ENCODE measurements at regions not wholly inside any gene's neighbourhood (a gene's known extent, or its start where the extent isn't known, plus 50 kb on each side); places are given as distances from the start of the nearest gene placed in this dataset.

DNA sequence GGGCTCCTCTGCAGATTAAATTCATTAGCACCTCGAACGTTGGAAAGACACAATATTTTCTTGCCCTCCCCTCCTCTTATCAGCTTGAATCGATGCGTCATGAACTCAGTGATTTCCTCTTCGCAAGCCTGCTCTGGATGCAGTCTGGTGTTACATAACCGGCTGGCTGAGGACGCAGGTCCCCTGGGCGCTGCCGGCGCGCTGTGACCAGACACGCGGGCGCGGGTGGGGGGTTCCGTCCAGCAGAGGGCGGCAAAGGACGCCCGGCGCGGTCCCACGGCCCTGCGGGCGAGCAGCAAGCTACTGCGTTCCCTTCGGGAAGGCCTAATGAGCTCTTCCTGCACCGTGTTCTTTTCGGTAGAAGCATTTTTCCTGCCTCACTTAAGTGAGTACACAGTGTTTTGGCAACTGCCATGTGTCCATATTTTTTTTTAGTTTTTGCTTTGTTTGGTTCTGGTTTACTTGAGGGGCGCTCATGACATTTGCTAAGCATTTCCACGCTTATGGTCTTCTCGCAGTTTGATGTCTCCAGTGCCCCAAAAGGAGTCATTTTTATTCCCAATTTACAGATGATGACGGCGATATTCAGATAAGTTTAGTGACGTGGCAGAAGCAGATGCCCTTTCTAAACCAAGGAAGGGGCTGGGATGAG lies 112.2 kb upstream of the MBNL2 start:
- peak overlapping the region in 2 of 4 donors; percentile 8 to 14 for H3K4me3 ChIP-seq
- FAIRE-seq (peak; percentile 56), ATAC-seq (peak; percentile 98 to 100 (median 99)), DNase-seq (peak; percentile 78 to 99 (median 94))
- WGBS, 2 donors = 9 to 12% methylated on average over 34 of the region's 34 CpGs
- no peaks in the 10 kb centered on the region for H3K9me3 ChIP-seq
- H3K27me3 ChIP-seq = no peaks in the 10 kb centered on the region
- no peak overlapping the region for H3K27ac ChIP-seq
- H3K36me3 ChIP-seq = no peaks in the 10 kb centered on the region
- TF ChIP-seq CTCF (IDR thresholded peaks at IDR 0.05) = peak; percentile 93 to 98 (median 97)
- intact Hi-C loops (cut with DNase I) = loop anchor here in 2 of 3 donors (5.0 to 10.0 kb wide), 3 partner anchors 105 to 237 kb away; no protein-coding TSS in a partner anchor
- H3K4me1 ChIP-seq = no peaks in the 10 kb centered on the region

GRCh38 chr13:97110936-97111335 lies 111.2 kb upstream of the MBNL2 start:
- FAIRE-seq = no peak
- TF ChIP-seq CTCF (IDR thresholded peaks at IDR 0.05) = no peak
- no peak for DNase-seq
- WGBS, 2 donors = 63 to 71% methylated on average over 6 of the region's 6 CpGs
- no peaks in the 10 kb centered on the region for H3K4me1 ChIP-seq
- no peak for ATAC-seq
- intact Hi-C loops (cut with DNase I) = loop anchor here in 2 of 3 donors (5.0 to 10.0 kb wide), 2 partner anchors 104 to 106 kb away; no protein-coding TSS in a partner anchor
- H3K27me3 ChIP-seq = no peaks in the 10 kb centered on the region
- H3K4me3 ChIP-seq = no peak overlapping the region
- H3K9me3 ChIP-seq = no peaks in the 10 kb centered on the region
- H3K27ac ChIP-seq = no peak overlapping the region
- H3K36me3 ChIP-seq = no peaks in the 10 kb centered on the region

GRCh38 chr13:97111756-97112155 lies 110.4 kb upstream of the MBNL2 start:
- Histone ChIP-seq H3K27ac (no peak overlapping the region), H3K4me1 (peaks cover 0 to 3% (median 1%) of the 10 kb centered on the region in 3 donors), H3K4me3 (no peak overlapping the region), H3K9me3 (no peaks in the 10 kb centered on the region), H3K36me3 (no peaks in the 10 kb centered on the region), H3K27me3 (no peaks in the 10 kb centered on the region)
- 80 to 85% methylated on average over 7 of the region's 7 CpGs for WGBS, 2 donors
- ATAC-seq (no peak), FAIRE-seq (no peak), DNase-seq (no peak)
- intact Hi-C loops (cut with DNase I) = loop anchor here in 2 of 3 donors (5.0 to 10.0 kb wide), 2 partner anchors 103 to 106 kb away; no protein-coding TSS in a partner anchor
- TF ChIP-seq CTCF (IDR thresholded peaks at IDR 0.05) = no peak

- no peak for DNase-seq
- Histone ChIP-seq H3K4me1 (peaks cover 3 to 8% (median 5%) of the 10 kb centered on the region in 3 donors), H3K27me3 (no peaks in the 10 kb centered on the region), H3K27ac (no peak overlapping the region), H3K36me3 (no peaks in the 10 kb centered on the region), H3K9me3 (no peaks in the 10 kb centered on the region), H3K4me3 (no peak overlapping the region)
- TF ChIP-seq CTCF (IDR thresholded peaks at IDR 0.05) = no peak
- intact Hi-C loops (cut with DNase I) = loop anchor here in 2 of 3 donors (5.0 to 10.0 kb wide), 2 partner anchors 102 to 105 kb away; no protein-coding TSS in a partner anchor
- FAIRE-seq = no peak
- ATAC-seq = no peak
- 71 to 74% methylated on average over 12 of the region's 12 CpGs for WGBS, 2 donors
These were observed 109.5 kb upstream of the MBNL2 start for GRCh38 chr13:97112446-97113152.

Data from pancreas (tissue), 10 donors.